ENCODE measurements at regions not wholly inside any gene's neighbourhood (a gene's known extent, or its start where the extent isn't known, plus 50 kb on each side); places are given as distances from the start of the nearest gene placed in this dataset.

DNA sequence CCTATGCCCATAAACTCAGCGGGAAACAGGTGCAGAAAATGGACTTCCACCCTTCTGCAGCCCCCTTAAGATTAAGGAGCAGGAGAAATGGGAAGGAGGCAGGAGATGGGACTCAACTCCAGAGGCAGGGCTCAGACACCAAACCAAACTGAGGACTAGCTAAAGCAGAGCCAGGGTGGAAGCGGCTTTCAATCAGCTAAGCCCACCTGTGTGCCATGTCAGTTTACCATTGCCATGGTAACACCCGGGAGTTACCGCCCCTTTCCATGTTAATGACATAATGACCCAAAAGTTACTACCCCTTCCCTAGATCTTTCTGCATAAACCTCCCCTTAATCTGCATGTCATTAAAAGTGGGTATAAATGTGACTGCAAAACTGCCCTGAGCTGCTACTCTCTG lies 653.5 kb downstream of the PTPRU start:
- Mint-ChIP-seq H3K9me3 (ENCODE audit: unreplicated experiment) (no peaks in the 10 kb centered on the region), H3K27ac (ENCODE audit: unreplicated experiment) (no peak overlapping the region), H3K36me3 (ENCODE audit: insufficient read depth, unreplicated experiment) (no peaks in the 10 kb centered on the region), H3K4me1 (ENCODE audit: low read depth, unreplicated experiment) (no peaks in the 10 kb centered on the region), H3K4me3 (ENCODE audit: unreplicated experiment) (no peak overlapping the region), H3K27me3 (ENCODE audit: insufficient read depth, unreplicated experiment) (peaks cover 11% of the 10 kb centered on the region)
- ChIA-PET POLR2A (no interaction called here), CTCF (no interaction called here)
- TF ChIP-seq, protein P1, sequence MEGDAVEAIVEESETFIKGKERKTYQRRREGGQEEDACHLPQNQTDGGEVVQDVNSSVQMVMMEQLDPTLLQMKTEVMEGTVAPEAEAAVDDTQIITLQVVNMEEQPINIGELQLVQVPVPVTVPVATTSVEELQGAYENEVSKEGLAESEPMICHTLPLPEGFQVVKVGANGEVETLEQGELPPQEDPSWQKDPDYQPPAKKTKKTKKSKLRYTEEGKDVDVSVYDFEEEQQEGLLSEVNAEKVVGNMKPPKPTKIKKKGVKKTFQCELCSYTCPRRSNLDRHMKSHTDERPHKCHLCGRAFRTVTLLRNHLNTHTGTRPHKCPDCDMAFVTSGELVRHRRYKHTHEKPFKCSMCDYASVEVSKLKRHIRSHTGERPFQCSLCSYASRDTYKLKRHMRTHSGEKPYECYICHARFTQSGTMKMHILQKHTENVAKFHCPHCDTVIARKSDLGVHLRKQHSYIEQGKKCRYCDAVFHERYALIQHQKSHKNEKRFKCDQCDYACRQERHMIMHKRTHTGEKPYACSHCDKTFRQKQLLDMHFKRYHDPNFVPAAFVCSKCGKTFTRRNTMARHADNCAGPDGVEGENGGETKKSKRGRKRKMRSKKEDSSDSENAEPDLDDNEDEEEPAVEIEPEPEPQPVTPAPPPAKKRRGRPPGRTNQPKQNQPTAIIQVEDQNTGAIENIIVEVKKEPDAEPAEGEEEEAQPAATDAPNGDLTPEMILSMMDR (IDR thresholded peaks at IDR 0.05; ENCODE audit: insufficient read depth in 1 of 2, low read depth in 1 of 2, low read length in 1 of 2, severe bottlenecking in 1 of 2, unreplicated experiment in 1 of 2), result no peak
- H3K9me3 ChIP-seq, result no peaks in the 10 kb centered on the region
- no peak overlapping the region for H3K4me3 ChIP-seq (ENCODE audit: low read depth, low read length)
- no peak for DNase-seq
- H3K27me3 ChIP-seq (replicated peaks; ENCODE audit: control insufficient read depth, insufficient read depth, low read length), result no peaks in the 10 kb centered on the region
- no peaks in the 10 kb centered on the region for H3K36me3 ChIP-seq (ENCODE audit: control insufficient read depth, insufficient read depth, low read length)
- H3K4me1 ChIP-seq, result no peaks in the 10 kb centered on the region
- BruUV-seq (replicated peaks), result no TSS peak
- intact Hi-C loops (cut with micrococcal nuclease; ENCODE audit: unreplicated experiment), result no loop called here

DNA sequence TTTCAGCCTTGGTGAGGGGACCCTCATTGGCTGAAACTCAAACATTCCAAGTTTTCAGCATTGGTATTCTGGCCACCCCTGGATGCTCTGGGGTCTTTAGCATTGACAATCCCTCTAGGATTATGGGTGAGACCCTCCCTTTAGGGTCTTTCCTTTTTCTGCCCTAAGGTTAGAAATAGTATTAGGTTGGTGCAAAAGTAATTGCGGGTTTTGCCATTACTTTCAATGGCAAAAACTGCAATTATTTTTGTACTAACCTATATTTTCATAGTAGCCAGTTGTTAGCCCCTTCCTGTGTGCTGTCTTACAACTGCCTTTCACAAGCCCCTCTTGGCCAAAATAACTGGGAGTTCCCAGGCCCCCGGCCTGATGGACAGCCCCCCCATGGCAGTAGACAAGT lies 648.4 kb downstream of the PTPRU start:
- Histone ChIP-seq H3K36me3 (ENCODE audit: control insufficient read depth, insufficient read depth, low read length) (no peaks in the 10 kb centered on the region), H3K9me3 (no peaks in the 10 kb centered on the region), H3K4me1 (no peaks in the 10 kb centered on the region), H3K4me3 (ENCODE audit: low read depth, low read length) (no peak overlapping the region), H3K27me3 (replicated peaks; ENCODE audit: control insufficient read depth, insufficient read depth, low read length) (no peaks in the 10 kb centered on the region)
- DNase-seq, result no peak
- no peaks in the 10 kb centered on the region for H3K4me1 Mint-ChIP-seq (ENCODE audit: low read depth, unreplicated experiment)
- ChIA-PET POLR2A (no interaction called here), CTCF (no interaction called here)
- H3K9me3 Mint-ChIP-seq (ENCODE audit: unreplicated experiment), result no peaks in the 10 kb centered on the region
- H3K27ac Mint-ChIP-seq (ENCODE audit: unreplicated experiment), result no peak overlapping the region
- no TSS peak for BruUV-seq (replicated peaks)
- no peaks in the 10 kb centered on the region for H3K36me3 Mint-ChIP-seq (ENCODE audit: insufficient read depth, unreplicated experiment)
- TF ChIP-seq, protein P1 (IDR thresholded peaks at IDR 0.05; ENCODE audit: insufficient read depth in 1 of 2, low read depth in 1 of 2, low read length in 1 of 2, severe bottlenecking in 1 of 2, unreplicated experiment in 1 of 2), result no peak
- intact Hi-C loops (cut with micrococcal nuclease; ENCODE audit: unreplicated experiment), result no loop called here
- peaks cover 9% of the 10 kb centered on the region for H3K27me3 Mint-ChIP-seq (ENCODE audit: insufficient read depth, unreplicated experiment)
- no peak overlapping the region for H3K4me3 Mint-ChIP-seq (ENCODE audit: unreplicated experiment)

DNA sequence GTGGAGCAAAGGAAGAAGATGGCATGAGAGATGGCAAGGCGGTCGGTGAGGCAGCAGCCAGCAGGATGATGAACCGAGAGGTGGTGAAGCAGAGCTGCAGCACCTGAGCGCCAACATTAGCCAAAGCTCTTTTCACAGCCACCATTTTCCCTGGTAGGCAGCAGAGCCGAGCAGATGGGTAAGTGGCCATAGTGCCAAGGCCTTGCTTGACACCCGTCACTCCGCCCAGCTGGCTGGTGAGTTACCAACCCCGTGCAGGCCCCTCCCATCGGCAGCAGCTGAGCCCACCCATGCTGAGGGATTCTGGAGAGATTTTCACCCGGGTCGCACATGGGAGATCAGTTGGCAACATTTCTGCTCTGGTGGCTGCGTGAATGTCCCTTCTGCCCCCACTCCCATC lies 647.7 kb downstream of the PTPRU start:
- intact Hi-C loops (cut with micrococcal nuclease; ENCODE audit: unreplicated experiment), result no loop called here
- no peak for DNase-seq
- Histone ChIP-seq H3K4me1 (no peaks in the 10 kb centered on the region), H3K4me3 (ENCODE audit: low read depth, low read length) (no peak overlapping the region), H3K9me3 (no peaks in the 10 kb centered on the region), H3K36me3 (ENCODE audit: control insufficient read depth, insufficient read depth, low read length) (no peaks in the 10 kb centered on the region), H3K27me3 (replicated peaks; ENCODE audit: control insufficient read depth, insufficient read depth, low read length) (no peaks in the 10 kb centered on the region)
- Mint-ChIP-seq H3K27me3 (ENCODE audit: insufficient read depth, unreplicated experiment) (peaks cover 11% of the 10 kb centered on the region), H3K9me3 (ENCODE audit: unreplicated experiment) (no peaks in the 10 kb centered on the region), H3K36me3 (ENCODE audit: insufficient read depth, unreplicated experiment) (no peaks in the 10 kb centered on the region), H3K4me1 (ENCODE audit: low read depth, unreplicated experiment) (no peaks in the 10 kb centered on the region), H3K4me3 (ENCODE audit: unreplicated experiment) (no peak overlapping the region), H3K27ac (ENCODE audit: unreplicated experiment) (no peak overlapping the region)
- ChIA-PET CTCF (no interaction called here), POLR2A (no interaction called here)
- BruUV-seq (replicated peaks), result no TSS peak
- TF ChIP-seq, protein P1 (IDR thresholded peaks at IDR 0.05; ENCODE audit: insufficient read depth in 1 of 2, low read depth in 1 of 2, low read length in 1 of 2, severe bottlenecking in 1 of 2, unreplicated experiment in 1 of 2), result no peak
